BE2C (cell line): ENCODE measurements at regions not wholly inside any gene's neighbourhood (a gene's known extent, or its start where the extent isn't known, plus 50 kb on each side); places are given as distances from the start of the nearest gene placed in this dataset.

Experiments used
- DNase-seq: peaks from one replicate; pipeline ENCODE4 v3.0.0-alpha.2; 2020
- H3K27me3 ChIP-seq: fragments of 250-450 bp; sonication (Bioruptor Pico); 2 replicates; pipeline ENCODE4 v1.5.1; 2020; ENCODE audit warnings: mild to moderate bottlenecking
- H3K36me3 ChIP-seq: fragments of 250-450 bp; sonication (Bioruptor Pico); 2 replicates; pipeline ENCODE4 v1.5.1; 2020; ENCODE audit warnings: mild to moderate bottlenecking
- H3K4me1 ChIP-seq: fragments of 250-450 bp; sonication (Bioruptor Pico); 2 replicates; pipeline ENCODE4 v1.5.1; 2020
- H3K4me3 ChIP-seq: 2 replicates; pipeline ENCODE4 v1.5.1; 2011; ENCODE audit warnings: low read depth, low read length
- H3K9me3 ChIP-seq: fragments of 250-450 bp; sonication (Bioruptor Pico); 2 replicates; pipeline ENCODE4 v1.5.1; 2020
- TF ChIP-seq, protein P1 (sequence below): IDR thresholded peaks from 2 replicates; pipeline ENCODE4 v1.5.1; 2012; ENCODE audit warnings: mild to moderate bottlenecking, low read depth, low read length

DNA sequence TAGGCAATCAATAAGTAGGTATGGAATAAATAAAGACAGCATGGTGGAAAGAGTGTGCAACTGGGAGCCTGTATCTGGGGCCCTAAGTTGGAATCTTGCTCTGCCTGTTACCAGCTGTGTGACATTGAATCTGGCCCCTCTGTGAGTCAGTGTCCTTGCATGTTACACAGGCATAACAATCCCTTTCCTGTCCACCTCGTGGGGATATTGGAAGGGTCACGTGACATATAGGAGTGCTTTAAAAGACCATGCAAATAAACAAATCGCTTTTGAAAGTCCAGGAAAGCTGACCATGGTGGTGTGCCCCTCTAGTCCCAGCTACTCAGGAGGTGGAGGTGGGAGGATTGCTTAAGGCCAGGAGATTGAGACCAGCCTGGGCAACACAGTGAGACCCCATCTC is 51.1 kb upstream of the VRK1 start:
- Histone ChIP-seq H3K4me3 (no peak overlapping the region), H3K9me3 (no peaks in the 10 kb centered on the region), H3K27me3 (no peaks in the 10 kb centered on the region; the same call in 1 of the 2 replicates), H3K36me3 (no peaks in the 10 kb centered on the region), H3K4me1 (no peaks in the 10 kb centered on the region)
- TF ChIP-seq, protein P1, sequence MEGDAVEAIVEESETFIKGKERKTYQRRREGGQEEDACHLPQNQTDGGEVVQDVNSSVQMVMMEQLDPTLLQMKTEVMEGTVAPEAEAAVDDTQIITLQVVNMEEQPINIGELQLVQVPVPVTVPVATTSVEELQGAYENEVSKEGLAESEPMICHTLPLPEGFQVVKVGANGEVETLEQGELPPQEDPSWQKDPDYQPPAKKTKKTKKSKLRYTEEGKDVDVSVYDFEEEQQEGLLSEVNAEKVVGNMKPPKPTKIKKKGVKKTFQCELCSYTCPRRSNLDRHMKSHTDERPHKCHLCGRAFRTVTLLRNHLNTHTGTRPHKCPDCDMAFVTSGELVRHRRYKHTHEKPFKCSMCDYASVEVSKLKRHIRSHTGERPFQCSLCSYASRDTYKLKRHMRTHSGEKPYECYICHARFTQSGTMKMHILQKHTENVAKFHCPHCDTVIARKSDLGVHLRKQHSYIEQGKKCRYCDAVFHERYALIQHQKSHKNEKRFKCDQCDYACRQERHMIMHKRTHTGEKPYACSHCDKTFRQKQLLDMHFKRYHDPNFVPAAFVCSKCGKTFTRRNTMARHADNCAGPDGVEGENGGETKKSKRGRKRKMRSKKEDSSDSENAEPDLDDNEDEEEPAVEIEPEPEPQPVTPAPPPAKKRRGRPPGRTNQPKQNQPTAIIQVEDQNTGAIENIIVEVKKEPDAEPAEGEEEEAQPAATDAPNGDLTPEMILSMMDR: no peak
- DNase-seq: no peak

DNA sequence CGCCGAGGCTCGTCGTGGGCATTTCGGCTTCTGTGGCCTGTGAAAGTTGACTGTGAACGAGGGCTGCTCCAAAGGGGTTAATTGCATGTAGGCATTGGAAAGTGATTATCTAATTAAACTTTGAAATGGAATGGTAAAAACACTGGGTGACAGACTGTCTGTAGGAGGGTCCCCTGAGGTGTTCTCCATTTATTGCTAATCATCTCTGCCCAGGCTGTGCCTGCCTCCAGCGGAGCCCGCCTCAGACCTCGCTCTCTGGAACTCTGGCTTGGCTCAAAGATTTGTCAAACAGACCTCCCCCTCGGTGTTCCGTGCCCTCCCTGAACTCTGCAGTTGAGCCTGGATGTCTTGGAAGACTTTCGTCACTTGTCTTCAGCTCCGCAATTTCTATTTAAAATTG is 50.2 kb upstream of the VRK1 start:
- TF ChIP-seq, protein P1: no peak
- Histone ChIP-seq H3K36me3 (no peaks in the 10 kb centered on the region), H3K27me3 (no peaks in the 10 kb centered on the region; the same call in 1 of the 2 replicates), H3K4me3 (no peak overlapping the region), H3K9me3 (no peaks in the 10 kb centered on the region), H3K4me1 (no peaks in the 10 kb centered on the region)
- DNase-seq: no peak
